IMR-90 (cell line): ENCODE measurements at regions not wholly inside any gene's neighbourhood (a gene's known extent, or its start where the extent isn't known, plus 50 kb on each side); places are given as distances from the start of the nearest gene placed in this dataset.

Experiments used
- CTCF ChIP-seq: conservative IDR thresholded peaks from 2 replicates; pipeline ENCODE4 v1.5.1; 2012; ENCODE audit warnings: mild to moderate bottlenecking, low read depth, low read length, improper control_type of control experiment
- MXI1 ChIP-seq: IDR thresholded peaks from 2 replicates; pipeline ENCODE4 v1.6.1; 2012; ENCODE audit warnings: low read depth, mild to moderate bottlenecking, low read length, moderate library complexity, borderline replicate concordance

- TF ChIP-seq CTCF (no peak), MXI1 (no peak)
Measured at GRCh38 chr2:45263147-45263546, 253.9 kb upstream of the SIX2 start.
